ENCODE measurements at regions not wholly inside any gene's neighbourhood (a gene's known extent, or its start where the extent isn't known, plus 50 kb on each side); places are given as distances from the start of the nearest gene placed in this dataset.

GRCh38 chr22:48636746-48637145 is 1190.9 kb downstream of the BRD1 start:
- TF ChIP-seq POLR2AphosphoS5 (IDR thresholded peaks at IDR 0.05; ENCODE audit: borderline replicate concordance, low read depth, low read length) = no peak
- no peak for TF ChIP-seq FOXP2 (optimal IDR thresholded peaks at IDR 0.05; ENCODE audit: control extremely low read depth, extremely low read length, insufficient read depth)
- no peak for TF ChIP-seq EZH2 (IDR thresholded peaks at IDR 0.05)
- Histone ChIP-seq H3K9ac (ENCODE audit: insufficient read length) (no peak overlapping the region), H3K4me3 (no peak overlapping the region), H3K27ac (no peak overlapping the region), H3K36me3 (ENCODE audit: insufficient read depth, low read length) (peaks cover 5% of the 10 kb centered on the region; the same call in 1 of the 2 replicates), H3K9me3 (ENCODE audit: low read depth, low read length) (no peaks in the 10 kb centered on the region)
- no peak for DNase-seq (ENCODE audit: low read depth, low spot score)

GRCh38 chr22:48635816-48636215 is 1191.9 kb downstream of the BRD1 start:
- H3K9me3 ChIP-seq (ENCODE audit: low read depth, low read length) = no peaks in the 10 kb centered on the region
- no peak overlapping the region for H3K9ac ChIP-seq (ENCODE audit: insufficient read length)
- no peak overlapping the region for H3K4me3 ChIP-seq
- no peak for TF ChIP-seq EZH2 (IDR thresholded peaks at IDR 0.05)
- no peak for TF ChIP-seq FOXP2 (optimal IDR thresholded peaks at IDR 0.05; ENCODE audit: control extremely low read depth, extremely low read length, insufficient read depth)
- no peak for TF ChIP-seq POLR2AphosphoS5 (IDR thresholded peaks at IDR 0.05; ENCODE audit: borderline replicate concordance, low read depth, low read length)
- peaks cover 5% of the 10 kb centered on the region; the same call in 1 of the 2 replicates for H3K36me3 ChIP-seq (ENCODE audit: insufficient read depth, low read length)
- no peak overlapping the region for H3K27ac ChIP-seq
- no peak for DNase-seq (ENCODE audit: low read depth, low spot score)

DNA sequence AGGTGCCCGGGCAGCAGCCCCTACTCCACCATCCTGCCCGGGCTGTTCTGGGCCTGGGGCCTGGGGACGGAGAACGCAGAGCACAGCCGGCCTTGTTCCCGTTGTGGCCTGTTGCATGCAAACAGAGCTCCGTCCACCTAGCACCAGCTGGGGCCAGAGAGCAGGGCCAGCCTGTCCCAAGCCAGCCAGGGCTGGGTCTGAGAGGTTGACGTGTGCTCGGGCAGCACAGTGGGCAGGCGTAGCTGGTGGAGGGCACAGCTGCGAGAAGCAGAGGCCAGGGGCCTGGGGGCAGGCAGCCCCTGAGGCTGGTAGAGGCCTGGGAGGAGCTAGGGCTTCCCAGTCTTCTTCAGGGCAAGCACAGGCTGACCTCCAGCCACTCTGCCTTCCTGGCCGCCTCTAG is 1192.6 kb downstream of the BRD1 start:
- Histone ChIP-seq H3K4me3 (no peak overlapping the region), H3K36me3 (ENCODE audit: insufficient read depth, low read length) (peaks cover 5% of the 10 kb centered on the region; the same call in 1 of the 2 replicates), H3K27ac (no peak overlapping the region), H3K9ac (ENCODE audit: insufficient read length) (no peak overlapping the region), H3K9me3 (ENCODE audit: low read depth, low read length) (no peaks in the 10 kb centered on the region)
- no peak for DNase-seq (ENCODE audit: low read depth, low spot score)
- TF ChIP-seq FOXP2 (optimal IDR thresholded peaks at IDR 0.05; ENCODE audit: control extremely low read depth, extremely low read length, insufficient read depth) (no peak), EZH2 (IDR thresholded peaks at IDR 0.05) (no peak), POLR2AphosphoS5 (IDR thresholded peaks at IDR 0.05; ENCODE audit: borderline replicate concordance, low read depth, low read length) (no peak)

GRCh38 chr22:48633996-48634836 is 1193.5 kb downstream of the BRD1 start:
- H3K9ac ChIP-seq (ENCODE audit: insufficient read length) = no peak overlapping the region
- H3K9me3 ChIP-seq (ENCODE audit: low read depth, low read length) = no peaks in the 10 kb centered on the region
- H3K4me3 ChIP-seq = no peak overlapping the region
- no peak overlapping the region for H3K27ac ChIP-seq
- DNase-seq (ENCODE audit: low read depth, low spot score) = no peak
- no peak for TF ChIP-seq POLR2AphosphoS5 (IDR thresholded peaks at IDR 0.05; ENCODE audit: borderline replicate concordance, low read depth, low read length)
- no peak for TF ChIP-seq FOXP2 (optimal IDR thresholded peaks at IDR 0.05; ENCODE audit: control extremely low read depth, extremely low read length, insufficient read depth)
- TF ChIP-seq EZH2 (IDR thresholded peaks at IDR 0.05) = no peak
- H3K36me3 ChIP-seq (ENCODE audit: insufficient read depth, low read length) = peaks cover 5% of the 10 kb centered on the region; the same call in 1 of the 2 replicates

DNA sequence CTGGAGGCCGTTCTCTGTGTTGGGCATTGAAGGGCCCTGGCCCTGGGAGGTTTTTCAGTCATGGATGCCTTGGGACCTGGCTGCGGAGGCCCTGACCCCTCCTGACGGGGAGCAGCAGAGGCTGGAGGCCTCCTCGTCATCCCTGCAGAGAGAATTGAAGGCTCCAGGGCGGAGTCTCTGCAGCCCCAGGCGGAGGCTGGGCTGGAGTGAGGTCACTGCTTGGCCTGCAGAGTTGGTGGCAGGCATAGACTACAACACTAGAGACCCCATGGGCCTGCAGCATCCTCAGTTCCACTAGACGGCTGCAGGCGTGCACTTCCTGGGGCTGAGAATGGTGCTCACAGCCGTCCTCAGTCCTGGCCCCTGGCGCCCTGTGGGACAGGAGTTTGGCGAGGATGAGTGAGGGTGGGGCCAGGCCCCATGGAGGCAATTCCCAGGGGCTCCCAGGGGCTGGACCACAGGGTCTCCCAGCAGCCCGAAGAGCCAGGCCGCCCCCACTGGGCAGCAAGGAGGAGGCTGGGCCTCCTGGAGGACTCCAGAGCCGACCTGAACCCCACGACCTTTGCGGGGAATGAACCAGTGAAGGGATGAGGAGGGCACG is 1194.9 kb downstream of the BRD1 start:
- Histone ChIP-seq H3K9ac (ENCODE audit: insufficient read length) (no peak overlapping the region), H3K27ac (no peak overlapping the region), H3K36me3 (ENCODE audit: insufficient read depth, low read length) (peaks cover 5% of the 10 kb centered on the region; the same call in 1 of the 2 replicates), H3K9me3 (ENCODE audit: low read depth, low read length) (no peaks in the 10 kb centered on the region), H3K4me3 (no peak overlapping the region)
- TF ChIP-seq FOXP2 (optimal IDR thresholded peaks at IDR 0.05; ENCODE audit: control extremely low read depth, extremely low read length, insufficient read depth) (no peak), POLR2AphosphoS5 (IDR thresholded peaks at IDR 0.05; ENCODE audit: borderline replicate concordance, low read depth, low read length) (no peak), EZH2 (IDR thresholded peaks at IDR 0.05) (no peak)
- DNase-seq (ENCODE audit: low read depth, low spot score) = no peak

DNA sequence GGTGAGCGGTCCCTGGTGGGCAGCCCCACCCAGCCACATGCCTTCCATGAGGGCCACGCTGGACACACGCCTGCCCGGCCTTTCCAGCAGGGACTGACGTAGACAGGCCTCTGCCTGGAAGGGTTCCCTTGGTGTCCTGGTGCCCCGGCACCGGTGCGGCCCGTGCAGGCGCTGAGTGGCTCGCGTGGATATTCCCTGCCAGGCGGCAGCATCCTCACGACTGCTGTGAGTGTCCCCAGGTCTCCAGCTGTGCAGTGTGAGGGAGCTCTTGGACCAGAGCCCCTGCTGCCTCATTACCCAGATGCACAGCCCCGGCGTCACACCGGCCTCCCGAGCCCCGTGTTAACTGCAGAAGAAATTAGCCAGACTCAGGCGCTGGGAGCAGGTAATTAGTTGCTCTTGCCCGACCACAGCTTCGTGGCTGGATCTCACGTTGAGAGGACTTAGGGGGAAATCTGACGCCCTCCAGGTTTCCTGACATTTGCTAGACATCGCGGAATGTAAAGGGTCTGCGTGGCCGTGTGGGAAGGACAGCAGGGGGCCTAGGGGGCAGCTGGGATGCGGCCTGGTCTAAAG is 1196.3 kb downstream of the BRD1 start:
- Histone ChIP-seq H3K4me3 (no peak overlapping the region), H3K9me3 (ENCODE audit: low read depth, low read length) (no peaks in the 10 kb centered on the region), H3K36me3 (ENCODE audit: insufficient read depth, low read length) (peaks cover 5% of the 10 kb centered on the region; the same call in 1 of the 2 replicates), H3K9ac (ENCODE audit: insufficient read length) (no peak overlapping the region), H3K27ac (no peak overlapping the region)
- no peak for TF ChIP-seq EZH2 (IDR thresholded peaks at IDR 0.05)
- TF ChIP-seq FOXP2 (optimal IDR thresholded peaks at IDR 0.05; ENCODE audit: control extremely low read depth, extremely low read length, insufficient read depth) = no peak
- TF ChIP-seq POLR2AphosphoS5 (IDR thresholded peaks at IDR 0.05; ENCODE audit: borderline replicate concordance, low read depth, low read length) = no peak
- DNase-seq (ENCODE audit: low read depth, low spot score) = no peak

- no peaks in the 10 kb centered on the region for H3K9me3 ChIP-seq (ENCODE audit: low read depth, low read length)
- H3K36me3 ChIP-seq (ENCODE audit: insufficient read depth, low read length) = peaks cover 5% of the 10 kb centered on the region; the same call in 1 of the 2 replicates
- TF ChIP-seq POLR2AphosphoS5 (IDR thresholded peaks at IDR 0.05; ENCODE audit: borderline replicate concordance, low read depth, low read length) (no peak), FOXP2 (optimal IDR thresholded peaks at IDR 0.05; ENCODE audit: control extremely low read depth, extremely low read length, insufficient read depth) (no peak), EZH2 (IDR thresholded peaks at IDR 0.05) (no peak)
- no peak overlapping the region for H3K27ac ChIP-seq
- H3K9ac ChIP-seq (ENCODE audit: insufficient read length) = no peak overlapping the region
- no peak overlapping the region for H3K4me3 ChIP-seq
- no peak for DNase-seq (ENCODE audit: low read depth, low spot score)
These were observed 1196.8 kb downstream of the BRD1 start for GRCh38 chr22:48630848-48631247.

DNA sequence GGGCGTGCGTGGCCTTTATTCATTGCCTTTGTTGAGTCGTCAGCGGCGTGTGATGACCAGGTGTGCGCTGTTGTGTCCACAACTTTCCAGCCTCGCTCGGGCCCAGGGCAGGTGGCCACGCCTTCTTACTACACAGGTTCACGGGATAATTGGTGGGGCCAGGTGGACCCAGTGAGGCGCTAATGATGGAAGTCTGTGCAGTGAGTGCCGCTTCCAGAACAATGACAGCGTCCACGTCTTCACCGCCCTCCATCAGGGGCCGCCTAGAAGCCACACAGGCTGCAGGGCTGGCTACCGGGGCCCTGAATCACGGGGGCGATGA is 1197.3 kb downstream of the BRD1 start:
- peaks cover 5% of the 10 kb centered on the region; the same call in 1 of the 2 replicates for H3K36me3 ChIP-seq (ENCODE audit: insufficient read depth, low read length)
- H3K9me3 ChIP-seq (ENCODE audit: low read depth, low read length) = no peaks in the 10 kb centered on the region
- H3K4me3 ChIP-seq = no peak overlapping the region
- H3K27ac ChIP-seq = no peak overlapping the region
- no peak overlapping the region for H3K9ac ChIP-seq (ENCODE audit: insufficient read length)
- DNase-seq (ENCODE audit: low read depth, low spot score) = no peak
- TF ChIP-seq FOXP2 (optimal IDR thresholded peaks at IDR 0.05; ENCODE audit: control extremely low read depth, extremely low read length, insufficient read depth) = no peak
